ENCODE measurements at regions not wholly inside any gene's neighbourhood (a gene's known extent, or its start where the extent isn't known, plus 50 kb on each side); places are given as distances from the start of the nearest gene placed in this dataset.

- no peak overlapping the region for H3K27ac ChIP-seq (replicated peaks)
- H3K4me3 ChIP-seq (replicated peaks; ENCODE audit: insufficient read depth, low read length), result no peak overlapping the region
- DNase-seq (ENCODE audit: low read depth in 1 of 2, low spot score in 1 of 2), result no peak
- no peaks in the 10 kb centered on the region for H3K27me3 ChIP-seq (ENCODE audit: insufficient read depth, poor library complexity, severe bottlenecking)
- no peak for TF ChIP-seq SPI1 (IDR thresholded peaks at IDR 0.05; ENCODE audit: borderline replicate concordance, low read depth)
- no peak for TF ChIP-seq POLR2AphosphoS5 (IDR thresholded peaks at IDR 0.05; ENCODE audit: low read depth)
- TF ChIP-seq CTCF (IDR thresholded peaks at IDR 0.05; ENCODE audit: insufficient read depth, low read length), result no peak
- no peak for TF ChIP-seq REST (IDR thresholded peaks at IDR 0.05; ENCODE audit: insufficient replicate concordance, low read depth)
- TF ChIP-seq GABPA (IDR thresholded peaks at IDR 0.05; ENCODE audit: low read depth), result no peak
These were observed 262.8 kb upstream of the MAN1A1 start for GRCh38 chr6:119612176-119612891.

- Histone ChIP-seq H3K27me3 (ENCODE audit: insufficient read depth, poor library complexity, severe bottlenecking) (no peaks in the 10 kb centered on the region), H3K27ac (replicated peaks) (no peak overlapping the region), H3K4me3 (replicated peaks; ENCODE audit: insufficient read depth, low read length) (no peak overlapping the region)
- TF ChIP-seq GABPA (IDR thresholded peaks at IDR 0.05; ENCODE audit: low read depth) (no peak), CTCF (IDR thresholded peaks at IDR 0.05; ENCODE audit: insufficient read depth, low read length) (no peak), SPI1 (IDR thresholded peaks at IDR 0.05; ENCODE audit: borderline replicate concordance, low read depth) (no peak)
- no peak for DNase-seq (ENCODE audit: low read depth in 1 of 2, low spot score in 1 of 2)
These were observed 261.2 kb upstream of the MAN1A1 start for GRCh38 chr6:119610754-119611153.

- no peak overlapping the region for H3K27ac ChIP-seq (replicated peaks)
- no peak overlapping the region for H3K4me3 ChIP-seq (replicated peaks; ENCODE audit: insufficient read depth, low read length)
- H3K27me3 ChIP-seq (ENCODE audit: insufficient read depth, poor library complexity, severe bottlenecking), result no peaks in the 10 kb centered on the region
- no peak for TF ChIP-seq REST (IDR thresholded peaks at IDR 0.05; ENCODE audit: insufficient replicate concordance, low read depth)
- no peak for TF ChIP-seq GABPA (IDR thresholded peaks at IDR 0.05; ENCODE audit: low read depth)
- DNase-seq (ENCODE audit: low read depth in 1 of 2, low spot score in 1 of 2), result no peak
These were observed 260.7 kb upstream of the MAN1A1 start for GRCh38 chr6:119610265-119610664.

GRCh38 chr6:119609865-119610264, 260.3 kb upstream of the MAN1A1 start:
- Histone ChIP-seq H3K4me3 (replicated peaks; ENCODE audit: insufficient read depth, low read length) (no peak overlapping the region), H3K27me3 (ENCODE audit: insufficient read depth, poor library complexity, severe bottlenecking) (no peaks in the 10 kb centered on the region)

More at GRCh38 chr6:119609865-119610264, 260.3 kb upstream of the MAN1A1 start:
- no peak for DNase-seq (ENCODE audit: low read depth in 1 of 2, low spot score in 1 of 2)
- TF ChIP-seq CTCF (IDR thresholded peaks at IDR 0.05; ENCODE audit: insufficient read depth, low read length) (no peak), REST (IDR thresholded peaks at IDR 0.05; ENCODE audit: insufficient replicate concordance, low read depth) (no peak), POLR2AphosphoS5 (IDR thresholded peaks at IDR 0.05; ENCODE audit: low read depth) (no peak), SPI1 (IDR thresholded peaks at IDR 0.05; ENCODE audit: borderline replicate concordance, low read depth) (no peak), GABPA (IDR thresholded peaks at IDR 0.05; ENCODE audit: low read depth) (no peak)
- H3K27ac ChIP-seq (replicated peaks), result no peak overlapping the region

All from HL-60 (cell line).